ENCODE measurements at regions not wholly inside any gene's neighbourhood (a gene's known extent, or its start where the extent isn't known, plus 50 kb on each side); places are given as distances from the start of the nearest gene placed in this dataset.
A peak's percentile ranks its signal among the peaks of the same experiment; 100 is the strongest.

DNA sequence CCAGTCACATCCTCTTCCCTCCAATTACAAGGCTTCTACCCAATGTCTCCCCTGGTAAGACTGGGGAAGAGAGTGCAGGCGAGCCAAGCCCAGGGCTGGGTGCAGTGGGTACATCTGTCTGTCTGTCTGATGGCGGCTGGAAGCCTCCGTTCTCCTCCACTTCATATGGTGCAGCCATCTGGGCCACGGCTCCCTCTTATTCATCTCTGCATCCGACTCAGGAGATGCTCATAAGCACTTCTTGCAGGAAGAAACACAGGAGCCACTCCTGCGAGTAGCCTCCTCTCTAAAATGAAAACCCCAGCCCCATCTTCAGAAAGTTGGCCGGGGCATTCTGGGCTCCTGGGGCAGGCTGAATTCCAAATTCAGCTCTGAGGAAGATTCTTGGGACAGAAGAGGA lies 67.5 kb upstream of the SLC6A6 start:
- H2AK5ac ChIP-seq (ENCODE audit: low read depth, low read length): no peak overlapping the region
- TF ChIP-seq CTBP2 (IDR thresholded peaks at IDR 0.05; ENCODE audit: borderline replicate concordance, insufficient read depth, insufficient read length, low read length) (no peak), NRF1 (IDR thresholded peaks at IDR 0.05; ENCODE audit: low read depth, low read length) (no peak), KDM5A (IDR thresholded peaks at IDR 0.05; ENCODE audit: low read length) (no peak), SIX5 (IDR thresholded peaks at IDR 0.05; ENCODE audit: low read depth, low read length) (no peak), TCF12 (IDR thresholded peaks at IDR 0.05; ENCODE audit: low read depth, low read length) (no peak), KDM4A (IDR thresholded peaks at IDR 0.05; ENCODE audit: low read depth, low read length, severe bottlenecking) (no peak), JUND (IDR thresholded peaks at IDR 0.05; ENCODE audit: low read length) (no peak), E2F6 (IDR thresholded peaks at IDR 0.05) (no peak), EZH2 (IDR thresholded peaks at IDR 0.05; ENCODE audit: low read depth, low read length, severe bottlenecking) (no peak), TEAD4 (IDR thresholded peaks at IDR 0.05; ENCODE audit: low read depth, low read length) (no peak), GTF2F1 (IDR thresholded peaks at IDR 0.05; ENCODE audit: borderline replicate concordance, low read depth, low read length) (no peak), CEBPB (IDR thresholded peaks at IDR 0.05; ENCODE audit: low read depth, low read length) (no peak), PHF8 (conservative IDR thresholded peaks at IDR 0.05; ENCODE audit: low read depth, low read length) (no peak)

More for the DNA sequence above, 67.5 kb upstream of the SLC6A6 start:
- Histone ChIP-seq H3K14ac (ENCODE audit: insufficient read length) (no peak overlapping the region), H3K79me2 (ENCODE audit: control insufficient read depth in 1 of 2, insufficient read depth in 2 of 2, low read length in 2 of 2) (no peaks in the 10 kb centered on the region), H4K5ac (ENCODE audit: insufficient read length, low read depth, low read length) (no peak overlapping the region), H3K27ac (ENCODE audit: low read depth, low read length) (no peak overlapping the region), H3K27me3 (replicated peaks in 1 of 4; ENCODE audit: control insufficient read depth in 3 of 4, extremely low read depth in 1 of 4, insufficient read depth in 3 of 4, low read length in 3 of 4) (peaks cover 0 to 3% (median 0%) of the 10 kb centered on the region in 4 experiments; a peak in 2 of 7 replicates), H2BK20ac (ENCODE audit: low read length) (no peak overlapping the region), H3K9ac (replicated peaks in 1 of 4; ENCODE audit: extremely low read depth in 1 of 4, low read depth in 3 of 4, low read length in 3 of 4) (no peak overlapping the region), H2BK15ac (ENCODE audit: low read length) (0 out of 2 replicates have a peak overlapping the region, but pooled peaks have one; percentile 66), H3K4ac (replicated peaks; ENCODE audit: insufficient read length, low read depth, low read length) (no peak overlapping the region), H3K23ac (ENCODE audit: insufficient read length) (no peak overlapping the region), H3K18ac (ENCODE audit: extremely low read depth, low read length) (no peak overlapping the region), H3K4me1 (replicated peaks in 1 of 4; ENCODE audit: control insufficient read depth in 3 of 4, insufficient read depth in 4 of 4, low read length in 3 of 4) (peaks cover 1 to 21% (median 4%) of the 10 kb centered on the region in 4 experiments; a peak in 6 of 7 replicates), H3K9me3 (ENCODE audit: insufficient read depth in 2 of 2, low read depth in 1 of 2, low read length in 1 of 2) (no peaks in the 10 kb centered on the region), H3K56ac (replicated peaks; ENCODE audit: insufficient read length, low read depth, low read length) (no peak overlapping the region), H3K79me1 (ENCODE audit: low read depth, low read length) (no peaks in the 10 kb centered on the region; the same call in 1 of the 2 replicates), H2BK120ac (replicated peaks; ENCODE audit: low read depth, low read length) (no peak overlapping the region), H2AFZ (ENCODE audit: low read length) (no peak overlapping the region), H3K36me3 (ENCODE audit: control insufficient read depth in 2 of 4, insufficient read depth in 4 of 4, low read length in 3 of 4) (no peaks in the 10 kb centered on the region), H3K4me2 (ENCODE audit: insufficient read depth in 1 of 2, low read depth in 2 of 2, low read length in 2 of 2) (no peak overlapping the region), H2BK5ac (ENCODE audit: low read depth, low read length) (peak overlapping the region; percentile 38; the same call in 1 of the 2 replicates), H4K8ac (ENCODE audit: extremely low read depth, insufficient read depth, low read length) (no peak overlapping the region), H3K23me2 (ENCODE audit: low read depth, low read length) (no peaks in the 10 kb centered on the region), H3K4me3 (ENCODE audit: extremely low read depth in 1 of 4, insufficient read depth in 2 of 4, low read depth in 3 of 4, low read length in 4 of 4) (no peak overlapping the region), H2BK12ac (ENCODE audit: low read depth, low read length) (peak overlapping the region; percentile 93; the same call in 1 of the 2 replicates), H4K20me1 (replicated peaks in 1 of 2; ENCODE audit: control insufficient read depth in 1 of 2, insufficient read depth in 2 of 2, low read length in 2 of 2) (no peaks in the 10 kb centered on the region), H4K91ac (replicated peaks; ENCODE audit: insufficient read length, low read length) (no peak overlapping the region)
- CTCF ChIA-PET (ENCODE audit: partially characterized antibody): interaction anchor here (1.1 to 1.8 kb wide), 7 partner anchors 10 to 185 kb away, joined by 3 to 6 read pairs (median 4); no protein-coding TSS in a partner anchor
- POLR2A ChIA-PET (ENCODE audit: partially characterized antibody): no interaction called here
- DNase-seq (ENCODE audit: low read depth in 1 of 2, low spot score in 2 of 2): no peak
- WGBS, 2 experiments (ENCODE audit: extremely low coverage in 1 of 2, insufficient coverage in 1 of 2, insufficient read length in 1 of 2, insufficient replicate concordance in 2 of 2, low coverage in 1 of 2, low lambda C conversion rate in 2 of 2, missing lambda C conversion rate in 1 of 2): 65% methylated on average over 7 of the region's 7 CpGs; no CpG with 5 or more reads in 1 of the 2 experiments
- no peak for FAIRE-seq

Data from H1 (cell line).